Panc1 (cell line): ENCODE measurements at regions not wholly inside any gene's neighbourhood (a gene's known extent, or its start where the extent isn't known, plus 50 kb on each side); places are given as distances from the start of the nearest gene placed in this dataset.

ENCODE experiments used
- ATAC-seq: fragments of 200-7000 bp; cut with Tn5 transposase; 2 replicates; pipeline ENCODE4 v1.9.1; 2020; ENCODE audit warnings: mild to moderate bottlenecking, moderate library complexity
- BruUV-seq: library from RNA; stranded (reverse); fragments of 400-500 nt; replicated peaks from 2 replicates; lab custom pipeline; 2021; lab: Mats Ljungman, UMichigan
- CTCF ChIA-PET: fragments of 300-600 bp; sonication (Branson Sonifier 250); formaldehyde crosslinking; loops from one replicate; lab custom pipeline; 2022; ENCODE audit warnings: antibody characterized with exemption; lab: Charles Lee
- POLR2A ChIA-PET: fragments of 300-600 bp; sonication (Branson Sonifier 250); formaldehyde crosslinking; loops from one replicate; lab custom pipeline; 2022; ENCODE audit warnings: antibody characterized with exemption; lab: Charles Lee
- DNase-seq: peaks from one replicate; pipeline ENCODE4 v3.0.0-alpha.2; 2010; ENCODE audit warnings: low read depth, low spot score
- H3K27ac ChIP-seq: 2 replicates; pipeline ENCODE4 v1.5.1; 2011; ENCODE audit warnings: mild to moderate bottlenecking, low read length, inconsistent platforms
- H3K27me3 ChIP-seq: fragments of 200-500 bp; sonication (Bioruptor generic); 2 replicates; pipeline ENCODE4 v1.6.0; 2014; ENCODE audit warnings: low read length, inconsistent platforms; ENCODE audit not compliant: control insufficient read depth, insufficient read depth
- H3K36me3 ChIP-seq: fragments of 200-500 bp; sonication (Bioruptor generic); 2 replicates; pipeline ENCODE4 v1.5.1; 2014; ENCODE audit warnings: inconsistent platforms, mild to moderate bottlenecking, low read length, moderate library complexity; ENCODE audit not compliant: control insufficient read depth, insufficient read depth
- H3K4me1 ChIP-seq: 2 replicates; pipeline ENCODE4 v1.5.1; 2011; ENCODE audit warnings: inconsistent platforms, mild to moderate bottlenecking, low read length, moderate library complexity; ENCODE audit not compliant: control insufficient read depth, insufficient read depth
- H3K4me3 ChIP-seq, 2 experiments: 2 replicates each; pipeline ENCODE4 v1.5.1; 2011 to 2012; ENCODE audit warnings: low read depth in 2 of 2, low read length in 2 of 2, mild to moderate bottlenecking in 2 of 2, inconsistent platforms in 1 of 2, moderate library complexity in 1 of 2
- H3K9me3 ChIP-seq: fragments of 200-500 bp; sonication (Bioruptor generic); 2 replicates; pipeline ENCODE4 v1.5.1; 2014; ENCODE audit warnings: low read depth, mild to moderate bottlenecking, inconsistent platforms, low read length, moderate library complexity; ENCODE audit not compliant: control insufficient read depth, insufficient read depth
- POLR2AphosphoS5 ChIP-seq: IDR thresholded peaks from 2 replicates; pipeline ENCODE4 v1.6.1; 2012; ENCODE audit warnings: mild to moderate bottlenecking, low read depth, low read length, moderate library complexity
- SIN3A ChIP-seq: IDR thresholded peaks from 2 replicates; pipeline ENCODE4 v1.6.1; 2012; ENCODE audit warnings: low read depth, mild to moderate bottlenecking, low read length, moderate library complexity, borderline replicate concordance; ENCODE audit not compliant: insufficient read depth
- TCF7L2 ChIP-seq: IDR thresholded peaks from 2 replicates; pipeline ENCODE4 v1.6.1; 2011; ENCODE audit warnings: mild to moderate bottlenecking, low read depth, low read length, inconsistent platforms
- in situ Hi-C: cut with HindIII; loops from 2 replicates; pipeline ENCODE4 v1.10.0; 2016; ENCODE audit warnings: low sequenced_read_pairs, low pct_unique_long_range_greater_than_20kb
- intact Hi-C: fragments of 100-400 bp; cut with micrococcal nuclease; formaldehyde crosslinking; loops from one replicate; pipeline ENCODE4 v1.10.0; 2022; ENCODE audit not compliant: unreplicated experiment
- TF ChIP-seq, protein P1 (sequence below), 2 experiments: IDR thresholded peaks; 2 replicates each; pipeline ENCODE4 v1.6.1; 2011 to 2012; ENCODE audit warnings: low read depth in 2 of 2, control low read depth in 1 of 2, low read length in 1 of 2, mild to moderate bottlenecking in 1 of 2, moderate library complexity in 1 of 2; ENCODE audit not compliant: insufficient read depth in 1 of 2
- TF ChIP-seq, protein P2 (sequence below): fragments of 450-650 bp; IDR thresholded peaks from 2 replicates; pipeline ENCODE4 v1.5.1; 2017; ENCODE audit warnings: mild to moderate bottlenecking

DNA sequence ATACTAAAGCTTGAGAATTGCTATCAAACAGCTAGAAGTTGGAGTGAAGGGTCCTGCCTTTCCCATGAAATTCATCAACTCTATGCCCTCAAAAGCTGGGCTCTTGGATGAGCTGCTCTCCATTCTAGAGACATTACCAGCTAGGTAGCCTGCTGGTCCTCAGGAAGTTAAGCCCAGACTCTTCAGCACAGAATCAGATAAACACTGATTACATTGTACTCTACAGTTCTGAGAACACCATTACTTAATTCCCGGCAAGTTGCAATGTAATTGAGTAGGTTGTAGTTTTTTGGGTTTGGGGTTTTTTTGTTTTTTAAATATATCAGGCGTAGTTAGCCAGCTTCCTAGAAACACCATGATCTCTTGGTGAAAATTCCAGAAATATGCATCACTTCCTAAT is 84.1 kb upstream of the PIK3CG start:
- in situ Hi-C loops: no loop called here
- intact Hi-C loops: no loop called here
- BruUV-seq: no TSS peak
- no peak for DNase-seq
- no peak for TF ChIP-seq POLR2AphosphoS5
- no peak for TF ChIP-seq SIN3A
- TF ChIP-seq, protein P1, sequence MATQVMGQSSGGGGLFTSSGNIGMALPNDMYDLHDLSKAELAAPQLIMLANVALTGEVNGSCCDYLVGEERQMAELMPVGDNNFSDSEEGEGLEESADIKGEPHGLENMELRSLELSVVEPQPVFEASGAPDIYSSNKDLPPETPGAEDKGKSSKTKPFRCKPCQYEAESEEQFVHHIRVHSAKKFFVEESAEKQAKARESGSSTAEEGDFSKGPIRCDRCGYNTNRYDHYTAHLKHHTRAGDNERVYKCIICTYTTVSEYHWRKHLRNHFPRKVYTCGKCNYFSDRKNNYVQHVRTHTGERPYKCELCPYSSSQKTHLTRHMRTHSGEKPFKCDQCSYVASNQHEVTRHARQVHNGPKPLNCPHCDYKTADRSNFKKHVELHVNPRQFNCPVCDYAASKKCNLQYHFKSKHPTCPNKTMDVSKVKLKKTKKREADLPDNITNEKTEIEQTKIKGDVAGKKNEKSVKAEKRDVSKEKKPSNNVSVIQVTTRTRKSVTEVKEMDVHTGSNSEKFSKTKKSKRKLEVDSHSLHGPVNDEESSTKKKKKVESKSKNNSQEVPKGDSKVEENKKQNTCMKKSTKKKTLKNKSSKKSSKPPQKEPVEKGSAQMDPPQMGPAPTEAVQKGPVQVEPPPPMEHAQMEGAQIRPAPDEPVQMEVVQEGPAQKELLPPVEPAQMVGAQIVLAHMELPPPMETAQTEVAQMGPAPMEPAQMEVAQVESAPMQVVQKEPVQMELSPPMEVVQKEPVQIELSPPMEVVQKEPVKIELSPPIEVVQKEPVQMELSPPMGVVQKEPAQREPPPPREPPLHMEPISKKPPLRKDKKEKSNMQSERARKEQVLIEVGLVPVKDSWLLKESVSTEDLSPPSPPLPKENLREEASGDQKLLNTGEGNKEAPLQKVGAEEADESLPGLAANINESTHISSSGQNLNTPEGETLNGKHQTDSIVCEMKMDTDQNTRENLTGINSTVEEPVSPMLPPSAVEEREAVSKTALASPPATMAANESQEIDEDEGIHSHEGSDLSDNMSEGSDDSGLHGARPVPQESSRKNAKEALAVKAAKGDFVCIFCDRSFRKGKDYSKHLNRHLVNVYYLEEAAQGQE (IDR thresholded peaks at IDR 0.05; ENCODE audit: insufficient read depth in 1 of 2, low read depth in 2 of 2, low read length in 1 of 2): no peak
- no peak for TF ChIP-seq TCF7L2
- TF ChIP-seq, protein P2, sequence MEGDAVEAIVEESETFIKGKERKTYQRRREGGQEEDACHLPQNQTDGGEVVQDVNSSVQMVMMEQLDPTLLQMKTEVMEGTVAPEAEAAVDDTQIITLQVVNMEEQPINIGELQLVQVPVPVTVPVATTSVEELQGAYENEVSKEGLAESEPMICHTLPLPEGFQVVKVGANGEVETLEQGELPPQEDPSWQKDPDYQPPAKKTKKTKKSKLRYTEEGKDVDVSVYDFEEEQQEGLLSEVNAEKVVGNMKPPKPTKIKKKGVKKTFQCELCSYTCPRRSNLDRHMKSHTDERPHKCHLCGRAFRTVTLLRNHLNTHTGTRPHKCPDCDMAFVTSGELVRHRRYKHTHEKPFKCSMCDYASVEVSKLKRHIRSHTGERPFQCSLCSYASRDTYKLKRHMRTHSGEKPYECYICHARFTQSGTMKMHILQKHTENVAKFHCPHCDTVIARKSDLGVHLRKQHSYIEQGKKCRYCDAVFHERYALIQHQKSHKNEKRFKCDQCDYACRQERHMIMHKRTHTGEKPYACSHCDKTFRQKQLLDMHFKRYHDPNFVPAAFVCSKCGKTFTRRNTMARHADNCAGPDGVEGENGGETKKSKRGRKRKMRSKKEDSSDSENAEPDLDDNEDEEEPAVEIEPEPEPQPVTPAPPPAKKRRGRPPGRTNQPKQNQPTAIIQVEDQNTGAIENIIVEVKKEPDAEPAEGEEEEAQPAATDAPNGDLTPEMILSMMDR: no peak
- ChIA-PET POLR2A (no interaction called here), CTCF (no interaction called here)
- H3K27me3 ChIP-seq: no peaks in the 10 kb centered on the region
- H3K4me1 ChIP-seq: no peaks in the 10 kb centered on the region
- no peak for ATAC-seq
- H3K9me3 ChIP-seq: no peaks in the 10 kb centered on the region
- no peak overlapping the region for H3K4me3 ChIP-seq
- no peaks in the 10 kb centered on the region for H3K36me3 ChIP-seq
- no peak overlapping the region for H3K27ac ChIP-seq

DNA sequence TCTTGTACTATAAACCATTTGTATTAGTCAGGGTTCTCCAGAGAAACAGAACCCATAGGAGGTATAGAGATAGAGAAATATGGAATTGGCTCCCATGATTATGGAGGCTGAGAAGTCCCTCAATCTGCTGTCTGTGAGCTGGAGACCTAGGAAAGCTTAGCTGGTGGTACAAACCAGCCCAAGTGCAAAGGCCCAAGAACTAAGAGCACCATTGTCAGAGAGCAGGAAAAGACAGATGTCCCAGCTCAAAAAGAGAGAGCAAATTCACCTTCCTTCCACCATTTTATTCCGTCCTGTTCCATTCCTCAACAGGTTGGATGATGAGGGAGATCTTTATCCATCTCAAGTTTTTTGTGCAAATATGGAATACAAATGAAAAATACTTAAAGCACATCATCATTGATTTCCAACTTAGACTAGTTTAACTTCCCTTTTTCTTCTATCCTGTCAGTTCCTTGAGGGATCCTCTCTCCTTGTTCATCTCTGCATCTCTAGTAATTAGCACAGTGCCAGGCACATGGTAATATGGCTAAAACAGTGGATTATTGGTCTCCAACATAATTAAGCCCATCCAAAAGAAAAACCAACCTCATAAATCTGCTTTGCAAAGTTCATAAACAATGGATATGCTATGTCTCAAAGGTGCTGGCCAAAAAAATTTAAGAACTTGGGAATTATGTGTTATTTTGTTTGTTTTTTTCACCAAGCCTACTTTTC is 83.1 kb upstream of the PIK3CG start:
- POLR2A ChIA-PET: no interaction called here
- in situ Hi-C loops: no loop called here
- DNase-seq: no peak
- Histone ChIP-seq H3K4me1 (no peaks in the 10 kb centered on the region), H3K4me3 (no peak overlapping the region), H3K36me3 (no peaks in the 10 kb centered on the region), H3K27ac (no peak overlapping the region), H3K9me3 (no peaks in the 10 kb centered on the region), H3K27me3 (no peaks in the 10 kb centered on the region)
- TF ChIP-seq SIN3A (no peak), POLR2AphosphoS5 (no peak)
- TF ChIP-seq, protein P1 (IDR thresholded peaks at IDR 0.05; ENCODE audit: insufficient read depth in 1 of 2, low read depth in 2 of 2, low read length in 1 of 2): no peak
- TF ChIP-seq, protein P2: no peak
- intact Hi-C loops: no loop called here
- BruUV-seq: no TSS peak
- ATAC-seq: no peak
- CTCF ChIA-PET: no interaction called here
